ENCODE measurements at regions not wholly inside any gene's neighbourhood (a gene's known extent, or its start where the extent isn't known, plus 50 kb on each side); places are given as distances from the start of the nearest gene placed in this dataset.
A peak's percentile ranks its signal among the peaks of the same experiment; 100 is the strongest.
"Not testable (repeated sequence)": the region's sequence is repeated elsewhere in the genome, so short reads cannot be mapped to it uniquely, and the experiment has no call there.

GRCh38 chr15:84154787-84155186 lies 80.8 kb upstream of the GOLGA6L4 start:
- not testable (repeated sequence) for H3K9me3 ChIP-seq; DNase-seq (ENCODE audit: low spot score in 2 of 2); H3K27ac ChIP-seq; H3K27me3 ChIP-seq; H3K4me1 ChIP-seq; H3K36me3 ChIP-seq; H3K4me3 ChIP-seq
- WGBS: 96% methylated on average over 7 of the region's 9 CpGs

DNA sequence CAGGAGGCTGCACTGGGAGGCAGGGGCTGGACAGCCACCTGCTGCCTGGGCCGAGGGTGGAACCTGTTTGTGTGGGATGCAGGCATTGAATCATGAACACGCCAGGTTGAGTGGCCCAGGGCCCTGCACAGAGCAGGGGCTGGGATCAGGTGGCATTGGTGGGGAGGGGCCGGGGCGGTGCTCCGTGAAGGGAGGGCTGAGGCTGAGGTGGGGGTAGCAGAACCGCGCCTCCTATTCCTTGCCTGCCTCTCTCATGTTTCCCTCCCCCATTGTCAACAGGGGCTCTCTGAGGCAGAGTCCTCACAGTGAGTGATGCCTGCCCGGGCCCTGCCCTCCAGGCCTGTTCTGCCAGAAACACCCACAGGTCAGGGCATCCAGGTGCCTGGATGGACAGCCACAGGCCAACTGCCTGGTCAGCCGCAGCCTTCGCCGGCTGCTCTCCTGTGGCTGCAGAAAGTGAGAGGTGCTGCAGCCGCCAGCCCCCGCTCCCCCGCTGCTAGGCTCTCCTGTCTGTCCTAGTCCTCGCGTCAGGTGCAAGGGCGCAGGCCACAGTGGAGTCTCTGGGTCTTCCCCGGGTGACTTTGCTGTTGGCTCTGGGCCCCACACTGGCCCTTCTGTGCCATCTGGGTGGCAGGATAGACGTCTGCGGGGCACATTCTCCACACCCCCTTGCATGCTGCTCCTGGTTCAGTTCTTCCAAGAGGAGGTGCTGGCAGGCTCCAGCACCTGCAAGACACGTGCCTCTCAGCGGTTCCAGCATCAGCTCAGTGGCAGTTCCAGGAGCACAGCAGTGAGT lies 79.6 kb upstream of the GOLGA6L4 start:
- not testable (repeated sequence) for H3K36me3 ChIP-seq; H3K9me3 ChIP-seq; H3K4me1 ChIP-seq; H3K4me3 ChIP-seq; DNase-seq (ENCODE audit: low spot score in 2 of 2); H3K27me3 ChIP-seq; H3K27ac ChIP-seq
- 44% methylated on average over 4 of the region's 22 CpGs for WGBS

DNA sequence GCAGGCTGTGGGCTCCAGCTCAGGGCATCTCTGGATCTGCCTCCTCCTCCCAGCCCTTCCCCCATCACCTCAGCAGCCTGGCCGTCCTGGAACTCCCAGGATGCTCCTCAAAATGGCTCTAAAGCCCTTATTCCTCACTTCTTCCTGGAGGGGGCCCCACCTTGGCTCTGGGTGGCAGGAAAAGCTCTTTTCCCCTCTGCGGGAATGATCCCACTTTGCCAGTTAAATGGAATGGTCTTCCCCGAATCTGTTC lies 79.1 kb upstream of the GOLGA6L4 start:
- DNase-seq (ENCODE audit: low spot score in 2 of 2); H3K4me3 ChIP-seq; H3K9me3 ChIP-seq; H3K36me3 ChIP-seq; H3K27ac ChIP-seq; H3K4me1 ChIP-seq; H3K27me3 ChIP-seq: not testable (repeated sequence)
- WGBS: 80% methylated on average over 3 of the region's 3 CpGs

- not testable (repeated sequence) for H3K27me3 ChIP-seq; H3K4me1 ChIP-seq; H3K9me3 ChIP-seq; H3K27ac ChIP-seq; H3K36me3 ChIP-seq; H3K4me3 ChIP-seq; DNase-seq (ENCODE audit: low spot score in 2 of 2)
- WGBS: 85% methylated on average over 8 of the region's 11 CpGs
These were observed 78.4 kb upstream of the GOLGA6L4 start for GRCh38 chr15:84157056-84157632.

DNA sequence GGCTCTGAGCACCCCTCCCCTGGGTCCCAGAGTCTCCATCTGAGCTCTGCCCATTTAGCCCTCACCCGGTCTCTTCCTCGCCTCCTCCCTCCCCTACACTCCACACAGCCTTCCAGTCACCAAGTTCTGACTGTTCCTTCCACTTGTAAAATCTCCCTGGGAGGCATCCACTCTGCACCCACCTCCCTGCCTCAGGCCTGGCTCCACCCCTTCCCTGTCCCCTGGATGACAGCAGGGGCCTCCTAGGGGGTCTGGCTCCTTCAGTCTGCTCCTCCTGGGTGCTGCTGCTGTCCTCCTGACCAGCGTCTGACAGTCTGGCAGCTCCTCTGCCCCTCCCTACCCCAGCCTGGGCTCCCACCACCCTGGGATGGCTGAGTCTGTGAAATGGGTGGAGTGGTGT lies 77.7 kb upstream of the GOLGA6L4 start:
- H3K4me3 ChIP-seq; H3K9me3 ChIP-seq; H3K27ac ChIP-seq; H3K36me3 ChIP-seq; H3K27me3 ChIP-seq; H3K4me1 ChIP-seq; DNase-seq (ENCODE audit: low spot score in 2 of 2): not testable (repeated sequence)
- 78% methylated on average over 3 of the region's 3 CpGs for WGBS

DNA sequence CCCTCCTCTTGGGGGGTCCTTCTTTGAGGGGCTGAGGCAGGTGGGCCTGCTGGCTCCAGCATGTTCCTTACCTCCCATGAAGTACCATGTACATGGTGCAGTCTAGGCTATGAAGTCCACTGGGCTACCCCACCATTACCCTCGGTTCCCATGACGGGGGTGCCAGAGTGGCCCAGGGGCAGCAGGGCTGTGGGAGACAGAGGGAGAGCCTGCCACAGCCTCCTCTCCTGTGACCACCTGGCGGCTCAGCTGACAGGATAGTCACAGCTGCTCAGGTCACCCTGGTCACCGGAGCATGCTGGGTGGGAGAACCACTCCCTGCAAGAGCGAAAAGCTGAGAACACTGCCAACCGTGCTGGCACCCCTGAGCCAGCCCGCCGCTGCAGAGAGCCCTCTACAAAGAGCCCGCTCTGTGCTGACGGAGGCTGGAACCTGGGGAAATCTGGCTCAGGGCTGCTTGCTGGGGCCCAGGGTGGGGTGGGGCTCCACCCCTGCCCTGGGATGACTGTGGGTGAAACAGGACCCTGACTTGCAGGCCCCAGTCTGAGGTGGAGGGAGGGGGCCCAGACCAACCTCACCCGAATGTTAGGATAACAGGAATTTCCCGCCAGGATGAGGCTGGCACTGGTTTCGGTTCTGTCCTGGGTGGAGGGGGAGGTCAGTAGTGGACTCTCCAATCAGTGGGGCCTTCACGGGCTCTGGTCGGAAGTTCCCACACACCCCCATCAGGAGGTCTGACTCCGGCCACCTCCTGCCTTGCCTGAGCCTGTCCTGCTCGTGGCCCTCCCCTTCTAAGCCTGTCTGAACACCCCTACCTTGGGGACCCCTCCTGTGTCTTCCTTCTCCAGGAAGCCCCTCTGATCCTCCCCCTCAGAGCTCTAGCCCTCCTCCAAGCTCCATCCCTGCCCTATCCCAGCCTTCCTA lies 76.0 kb upstream of the GOLGA6L4 start:
- not testable (repeated sequence) for H3K36me3 ChIP-seq; H3K27me3 ChIP-seq; DNase-seq (ENCODE audit: low spot score in 2 of 2); H3K4me1 ChIP-seq; H3K9me3 ChIP-seq; H3K27ac ChIP-seq; H3K4me3 ChIP-seq
- 90% methylated on average over 16 of the region's 17 CpGs for WGBS

- not testable (repeated sequence) for H3K4me3 ChIP-seq, H3K36me3 ChIP-seq, H3K9me3 ChIP-seq, H3K4me1 ChIP-seq, H3K27me3 ChIP-seq, H3K27ac ChIP-seq
- 82% methylated on average over 8 of the region's 8 CpGs for WGBS
- DNase-seq (ENCODE audit: low spot score in 2 of 2): peak in 1 of 2 donors; percentile 49
These were observed 70.9 kb upstream of the GOLGA6L4 start for GRCh38 chr15:84164423-84165292.

DNA sequence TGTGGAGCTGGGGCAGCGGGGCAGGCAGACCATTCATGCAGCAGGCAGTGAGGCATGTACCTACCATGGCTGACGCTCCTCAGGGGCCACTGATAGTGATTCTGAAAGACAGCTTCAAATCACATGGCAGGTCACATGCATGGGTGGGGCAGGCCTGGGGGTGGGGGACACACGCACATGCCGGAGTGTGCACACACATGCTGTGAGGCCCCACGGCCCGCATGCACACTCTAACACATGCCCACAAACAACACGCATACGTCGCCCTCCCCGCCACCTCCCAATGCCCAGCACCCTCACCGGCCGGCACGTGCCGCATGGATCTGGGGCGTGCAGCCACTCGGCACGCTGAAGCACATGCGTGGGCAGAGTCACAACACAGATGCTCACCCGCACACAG lies 65.5 kb upstream of the GOLGA6L4 start:
- H3K4me3 ChIP-seq; DNase-seq (ENCODE audit: low spot score in 2 of 2); H3K27me3 ChIP-seq; H3K9me3 ChIP-seq; H3K36me3 ChIP-seq; H3K27ac ChIP-seq; H3K4me1 ChIP-seq: not testable (repeated sequence)
- WGBS: no CpG with 5 or more reads among the region's 19 CpGs

DNA sequence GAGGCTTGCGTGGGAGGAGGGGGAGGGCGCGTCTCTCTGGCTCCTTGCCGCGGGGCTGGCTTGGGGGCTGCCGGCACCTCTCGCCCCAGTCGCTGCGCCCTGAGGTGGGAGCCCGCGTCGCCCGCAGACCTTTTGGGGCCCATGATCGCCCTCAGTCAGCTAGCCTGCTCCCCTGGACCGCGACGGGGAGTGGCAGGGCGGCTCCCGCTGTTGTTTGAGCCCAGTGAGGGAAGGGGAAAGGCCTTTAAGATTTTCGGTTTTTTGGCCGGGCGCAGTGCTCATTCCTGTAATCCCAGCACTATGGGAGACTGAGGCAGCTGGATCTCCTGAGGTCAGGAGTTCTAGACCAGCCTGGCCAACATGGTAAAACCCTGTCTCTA lies 62.4 kb upstream of the GOLGA6L4 start:
- not testable (repeated sequence) for H3K27ac ChIP-seq, H3K4me1 ChIP-seq, H3K27me3 ChIP-seq, H3K36me3 ChIP-seq, H3K9me3 ChIP-seq
- DNase-seq (ENCODE audit: low spot score in 2 of 2): peak; percentile 50 to 53
- WGBS: no CpG with 5 or more reads among the region's 22 CpGs
- H3K4me3 ChIP-seq: peak overlapping the region; percentile 41
